Muscle layer of colon (tissue), 2 donors: ENCODE measurements at regions not wholly inside any gene's neighbourhood (a gene's known extent, or its start where the extent isn't known, plus 50 kb on each side); places are given as distances from the start of the nearest gene placed in this dataset.

ENCODE experiments used
- H3K27ac ChIP-seq: one replicate; pipeline ENCODE4 v1.7.0; 2013; ENCODE audit warnings: low read depth, mild to moderate bottlenecking, low read length, moderate library complexity
- H3K27me3 ChIP-seq, 2 donors: one replicate each; pipeline ENCODE4 v1.7.0; 2013; ENCODE audit warnings: low read length in 2 of 2, mild to moderate bottlenecking in 2 of 2; ENCODE audit not compliant: insufficient read depth in 2 of 2, control insufficient read depth in 1 of 2
- H3K36me3 ChIP-seq: one replicate; pipeline ENCODE4 v1.7.0; 2013; ENCODE audit warnings: mild to moderate bottlenecking, low read length; ENCODE audit not compliant: insufficient read depth
- H3K4me1 ChIP-seq: one replicate; pipeline ENCODE4 v1.7.0; 2013; ENCODE audit warnings: mild to moderate bottlenecking, low read length; ENCODE audit not compliant: insufficient read depth
- H3K4me3 ChIP-seq, 2 donors: one replicate each; pipeline ENCODE4 v1.7.0; 2013; ENCODE audit warnings: low read length in 2 of 2, low read depth in 1 of 2, mild to moderate bottlenecking in 1 of 2, moderate library complexity in 1 of 2
- H3K9ac ChIP-seq: one replicate; pipeline ENCODE4 v1.7.0; 2013; ENCODE audit warnings: low read length
- H3K9me3 ChIP-seq: one replicate; pipeline ENCODE4 v1.7.0; 2013; ENCODE audit warnings: mild to moderate bottlenecking, low read length
- donor health status: abdominal sarcoma.
- donor health status: Adenocarcinoma of cecum.

DNA sequence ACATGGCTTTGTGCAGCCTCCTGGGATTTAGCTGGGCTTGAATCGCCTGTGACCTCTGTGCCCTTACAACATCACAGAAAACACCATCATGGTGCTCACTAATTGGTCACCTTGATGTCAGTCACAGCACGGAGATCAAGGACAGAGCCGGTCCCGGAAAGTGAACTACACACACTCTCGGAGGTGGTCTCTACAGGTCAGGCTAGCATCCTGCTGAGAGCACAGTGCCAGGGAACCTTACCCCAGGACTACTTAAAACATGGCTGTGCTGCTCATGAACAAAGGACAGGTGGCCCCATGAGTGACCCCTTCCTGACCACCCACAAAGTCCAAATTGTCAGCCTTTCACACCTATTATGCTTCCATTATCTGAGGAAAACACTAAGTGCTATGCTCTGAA is 1782.1 kb upstream of the CELF4 start:
- no peak overlapping the region for H3K27ac ChIP-seq
- no peaks in the 10 kb centered on the region for H3K9me3 ChIP-seq
- H3K27me3 ChIP-seq: no peaks in the 10 kb centered on the region
- no peak overlapping the region for H3K9ac ChIP-seq
- H3K36me3 ChIP-seq: no peaks in the 10 kb centered on the region
- no peak overlapping the region for H3K4me3 ChIP-seq
- peaks cover 11% of the 10 kb centered on the region for H3K4me1 ChIP-seq

DNA sequence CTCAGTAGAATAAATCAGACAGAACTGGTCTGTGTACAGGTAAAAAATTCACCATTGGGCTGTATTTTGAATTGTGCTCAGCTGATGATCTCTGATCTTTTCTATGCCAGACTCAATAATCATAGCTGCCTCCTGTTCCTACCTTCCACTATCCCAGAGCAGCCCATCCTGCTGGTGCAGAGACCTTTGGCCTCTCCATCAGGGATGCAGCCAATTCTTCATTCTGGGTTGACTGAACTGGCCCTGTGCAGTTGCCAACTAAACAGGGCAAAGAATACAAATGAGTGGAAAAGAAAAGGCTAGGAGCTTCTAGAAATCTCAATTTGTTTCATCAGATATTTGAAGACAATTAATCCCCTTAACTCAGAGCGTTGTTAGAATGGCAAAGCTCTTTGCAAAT is 1781.3 kb upstream of the CELF4 start:
- no peak overlapping the region for H3K27ac ChIP-seq
- H3K4me1 ChIP-seq: peaks cover 11% of the 10 kb centered on the region
- H3K4me3 ChIP-seq: no peak overlapping the region
- H3K9ac ChIP-seq: no peak overlapping the region
- H3K9me3 ChIP-seq: no peaks in the 10 kb centered on the region
- H3K36me3 ChIP-seq: no peaks in the 10 kb centered on the region
- no peaks in the 10 kb centered on the region for H3K27me3 ChIP-seq

DNA sequence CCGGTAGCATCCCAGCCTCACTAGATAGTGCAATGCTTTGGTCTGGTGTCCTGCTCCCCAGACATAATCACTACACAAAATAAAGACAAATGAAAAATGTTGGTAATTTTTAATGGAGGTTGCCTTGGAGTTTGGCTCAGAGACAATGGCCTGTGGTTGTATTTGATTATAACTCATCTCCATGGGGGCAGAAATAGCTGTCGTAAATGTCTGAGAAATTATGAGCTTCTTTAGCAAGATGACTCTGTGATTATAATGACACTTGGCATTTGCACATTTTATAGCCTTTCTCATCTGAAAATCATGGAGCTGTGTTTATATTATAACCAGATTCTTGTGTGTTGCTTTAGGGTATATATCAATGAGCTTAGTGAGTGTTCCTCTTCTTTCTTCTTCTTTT is 1779.7 kb upstream of the CELF4 start:
- no peaks in the 10 kb centered on the region for H3K27me3 ChIP-seq
- H3K4me3 ChIP-seq: no peak overlapping the region
- no peaks in the 10 kb centered on the region for H3K9me3 ChIP-seq
- H3K36me3 ChIP-seq: no peaks in the 10 kb centered on the region
- no peak overlapping the region for H3K27ac ChIP-seq
- no peak overlapping the region for H3K9ac ChIP-seq
- H3K4me1 ChIP-seq: peaks cover 11% of the 10 kb centered on the region

DNA sequence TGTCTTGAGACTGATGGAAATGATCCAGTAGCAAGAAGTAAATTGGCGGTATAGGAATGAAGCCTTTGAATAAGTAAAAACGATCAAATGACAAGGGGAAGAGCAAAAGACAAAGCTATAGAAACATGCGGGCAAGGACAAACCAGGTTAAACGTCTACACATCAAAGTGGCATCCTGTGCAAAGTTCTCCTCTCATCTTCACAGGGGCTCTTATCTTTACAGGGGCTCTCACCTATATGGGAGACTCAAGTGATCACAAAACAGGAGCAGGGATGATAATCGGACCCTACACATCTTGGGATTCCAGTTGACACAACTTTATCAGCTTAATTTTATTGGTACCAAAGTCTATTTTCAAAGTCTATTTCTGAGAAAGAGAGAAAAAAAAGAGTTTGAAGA is 1778.9 kb upstream of the CELF4 start:
- no peaks in the 10 kb centered on the region for H3K9me3 ChIP-seq
- no peak overlapping the region for H3K9ac ChIP-seq

DNA sequence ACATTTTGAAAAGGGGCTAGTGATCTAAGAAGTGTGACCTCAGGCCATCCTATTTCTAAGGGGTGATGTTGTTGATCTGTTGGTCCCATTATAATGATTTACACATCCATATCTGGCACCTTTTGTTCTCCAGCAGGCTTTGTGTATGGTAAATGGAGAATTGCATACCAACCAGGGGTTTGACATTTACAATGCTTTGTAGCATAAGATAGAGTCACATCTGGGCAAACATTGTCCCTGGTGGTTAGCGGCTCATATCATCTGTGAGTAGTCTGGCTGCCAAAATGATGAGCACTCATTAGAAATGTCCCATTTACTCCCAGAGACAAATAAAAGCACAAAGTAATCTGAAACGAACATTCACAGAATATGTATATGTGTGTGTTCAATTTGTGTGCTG is 1775.5 kb upstream of the CELF4 start:
- Histone ChIP-seq H3K36me3 (no peaks in the 10 kb centered on the region), H3K27ac (no peak overlapping the region), H3K4me3 (no peak overlapping the region), H3K27me3 (no peaks in the 10 kb centered on the region), H3K4me1 (peaks cover 11% of the 10 kb centered on the region), H3K9ac (no peak overlapping the region), H3K9me3 (no peaks in the 10 kb centered on the region)

More for the DNA sequence above, 1778.9 kb upstream of the CELF4 start:
- H3K27ac ChIP-seq: no peak overlapping the region
- no peaks in the 10 kb centered on the region for H3K36me3 ChIP-seq
- H3K4me3 ChIP-seq: no peak overlapping the region
- H3K27me3 ChIP-seq: no peaks in the 10 kb centered on the region
- H3K4me1 ChIP-seq: peaks cover 11% of the 10 kb centered on the region

DNA sequence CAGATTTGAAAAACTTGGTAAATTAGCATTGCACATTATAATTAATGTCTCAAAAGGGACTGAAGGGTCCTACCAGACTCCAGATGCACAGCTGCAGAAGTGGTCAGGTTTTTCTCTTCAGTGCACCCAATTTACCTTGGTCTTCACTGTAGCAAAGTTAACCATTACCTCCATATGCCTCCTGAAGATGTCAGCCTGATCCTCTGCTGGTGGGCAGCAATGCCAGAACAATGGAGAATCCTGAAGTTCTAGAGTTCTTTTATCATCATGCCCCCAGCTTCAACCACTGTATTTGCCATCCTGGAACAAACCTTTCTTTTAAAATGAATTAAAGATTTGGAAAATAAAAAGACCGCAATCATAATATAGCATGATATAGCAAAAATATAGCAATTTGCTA is 1774.8 kb upstream of the CELF4 start:
- H3K36me3 ChIP-seq: no peaks in the 10 kb centered on the region
- H3K4me3 ChIP-seq: no peak overlapping the region
- H3K9ac ChIP-seq: no peak overlapping the region
- no peaks in the 10 kb centered on the region for H3K27me3 ChIP-seq
- no peak overlapping the region for H3K27ac ChIP-seq
- no peaks in the 10 kb centered on the region for H3K9me3 ChIP-seq
- peaks cover 11% of the 10 kb centered on the region for H3K4me1 ChIP-seq

DNA sequence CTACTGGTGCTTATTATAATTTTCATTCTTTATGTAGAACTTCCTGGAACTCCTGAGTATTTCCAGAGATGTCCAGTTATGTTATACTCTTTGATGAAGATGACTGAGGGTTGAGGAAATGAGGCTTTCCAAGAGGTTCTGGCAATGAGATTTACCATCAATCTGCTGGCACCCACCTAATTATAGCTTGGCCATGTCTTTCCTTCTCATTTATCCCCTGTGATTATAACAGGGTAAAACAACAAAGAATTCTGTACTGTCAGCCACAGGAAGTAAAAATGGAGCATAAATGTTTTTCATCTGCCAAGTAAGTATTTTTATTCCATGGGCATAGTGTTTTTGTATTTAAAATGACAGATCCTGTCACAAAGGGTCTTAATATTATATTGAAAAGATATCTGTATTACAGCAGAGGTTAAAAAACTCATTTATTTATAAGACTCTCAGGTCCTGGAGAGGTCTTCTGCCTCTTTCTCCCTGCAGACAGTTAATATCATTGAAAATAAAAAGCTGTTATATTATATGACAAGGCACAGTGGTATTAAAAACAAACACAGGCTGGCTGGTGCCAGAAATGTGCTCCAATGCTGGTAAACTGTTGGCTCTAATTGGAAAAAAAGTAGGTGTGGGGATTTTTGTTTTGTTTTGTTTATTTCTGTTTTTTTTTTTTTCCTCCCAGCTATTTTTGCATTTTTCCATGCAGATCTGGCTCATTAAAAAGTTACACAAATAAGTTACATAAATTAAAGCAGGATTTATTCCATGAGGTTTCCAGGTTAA is 1764.1 kb upstream of the CELF4 start:
- Histone ChIP-seq H3K27me3 (no peaks in the 10 kb centered on the region), H3K36me3 (no peaks in the 10 kb centered on the region), H3K4me1 (no peaks in the 10 kb centered on the region), H3K9me3 (no peaks in the 10 kb centered on the region), H3K4me3 (no peak overlapping the region), H3K27ac (no peak overlapping the region), H3K9ac (no peak overlapping the region)

DNA sequence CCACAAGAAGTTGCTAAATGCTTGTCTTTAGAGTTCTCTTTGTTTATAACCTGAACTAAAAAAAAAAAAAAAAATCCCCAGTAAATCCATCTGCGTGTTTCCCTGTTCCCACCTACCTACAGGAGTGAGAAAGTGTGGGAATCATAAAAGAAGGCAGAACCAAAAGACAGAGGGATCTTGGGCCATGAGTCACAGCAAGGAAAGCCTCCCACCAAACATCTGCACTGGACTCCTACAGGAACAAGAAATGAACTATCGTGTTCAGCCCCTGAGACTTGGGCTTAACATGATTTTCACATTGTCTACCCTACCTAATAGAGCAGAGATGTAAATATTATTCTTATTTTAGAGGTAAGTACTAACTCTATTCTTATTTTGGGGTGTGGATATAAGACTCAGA is 1761.2 kb upstream of the CELF4 start:
- H3K27ac ChIP-seq: no peak overlapping the region
- no peaks in the 10 kb centered on the region for H3K27me3 ChIP-seq
- H3K4me3 ChIP-seq: no peak overlapping the region
- H3K9me3 ChIP-seq: no peaks in the 10 kb centered on the region
- no peak overlapping the region for H3K9ac ChIP-seq
- no peaks in the 10 kb centered on the region for H3K36me3 ChIP-seq
- H3K4me1 ChIP-seq: no peaks in the 10 kb centered on the region

DNA sequence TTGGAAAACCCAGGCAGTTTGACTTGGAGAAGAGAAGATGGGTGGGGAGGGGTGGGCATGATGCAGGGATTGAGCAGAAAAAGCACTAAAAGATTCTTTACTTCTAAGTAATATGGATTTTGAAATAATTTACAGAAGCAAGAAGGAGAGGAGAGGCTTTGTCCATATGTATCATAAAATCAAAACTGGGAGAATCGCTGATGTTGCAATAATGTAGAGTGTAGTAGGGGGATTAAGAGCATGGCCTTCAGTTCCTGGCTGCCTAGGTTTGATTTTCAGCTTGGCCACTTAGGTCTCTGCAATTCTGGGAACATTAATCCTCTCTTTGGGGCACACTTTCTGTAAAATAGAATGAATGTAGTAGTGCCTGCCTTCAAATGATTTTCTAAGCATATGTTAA is 1760.4 kb upstream of the CELF4 start:
- H3K36me3 ChIP-seq: no peaks in the 10 kb centered on the region
- no peak overlapping the region for H3K9ac ChIP-seq
- no peak overlapping the region for H3K4me3 ChIP-seq
- H3K4me1 ChIP-seq: no peaks in the 10 kb centered on the region
- H3K9me3 ChIP-seq: no peaks in the 10 kb centered on the region
- no peak overlapping the region for H3K27ac ChIP-seq
- H3K27me3 ChIP-seq: no peaks in the 10 kb centered on the region

DNA sequence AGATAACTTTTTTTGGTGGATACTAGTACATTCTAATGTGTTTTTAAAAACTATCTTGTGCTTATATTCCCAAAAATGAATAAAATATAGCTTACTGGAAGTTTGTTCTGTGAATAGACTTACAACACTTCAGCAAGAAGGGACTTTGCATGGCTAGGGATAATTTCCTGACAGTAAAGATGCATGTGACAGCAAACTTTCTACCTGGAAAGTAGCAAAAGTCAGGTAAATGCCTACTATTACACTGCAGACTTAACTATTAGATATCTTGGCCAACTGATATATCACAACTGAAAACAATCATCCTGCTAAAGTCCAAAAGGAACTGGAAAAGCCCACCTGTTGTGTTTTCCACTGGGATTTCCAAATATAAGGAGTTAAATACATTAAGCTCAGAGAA is 1753.5 kb upstream of the CELF4 start:
- Histone ChIP-seq H3K27ac (no peak overlapping the region), H3K36me3 (no peaks in the 10 kb centered on the region), H3K4me3 (no peak overlapping the region), H3K9me3 (no peaks in the 10 kb centered on the region), H3K9ac (no peak overlapping the region), H3K27me3 (no peaks in the 10 kb centered on the region), H3K4me1 (no peaks in the 10 kb centered on the region)

DNA sequence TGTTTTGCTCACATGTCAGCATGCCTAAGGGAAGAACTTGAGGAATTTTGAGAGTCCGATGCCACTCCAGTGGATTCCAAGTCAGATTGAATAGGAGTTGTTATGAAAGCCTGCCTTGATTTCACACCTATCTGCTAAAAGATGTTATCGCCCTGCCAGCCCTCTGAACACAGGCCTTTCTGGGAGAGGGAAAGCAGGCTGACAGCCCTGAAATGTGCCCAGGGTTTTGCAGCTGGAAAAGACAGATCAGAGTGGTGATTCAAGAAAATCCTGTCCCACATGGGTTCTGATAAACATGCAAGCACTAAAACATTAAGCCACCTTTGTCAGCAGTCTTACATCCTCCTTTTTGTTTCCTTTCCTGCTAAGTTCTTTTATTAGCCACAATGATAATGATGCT is 1752.9 kb upstream of the CELF4 start:
- Histone ChIP-seq H3K27me3 (no peaks in the 10 kb centered on the region), H3K36me3 (no peaks in the 10 kb centered on the region), H3K9ac (no peak overlapping the region), H3K9me3 (no peaks in the 10 kb centered on the region), H3K27ac (no peak overlapping the region), H3K4me3 (no peak overlapping the region), H3K4me1 (no peaks in the 10 kb centered on the region)

DNA sequence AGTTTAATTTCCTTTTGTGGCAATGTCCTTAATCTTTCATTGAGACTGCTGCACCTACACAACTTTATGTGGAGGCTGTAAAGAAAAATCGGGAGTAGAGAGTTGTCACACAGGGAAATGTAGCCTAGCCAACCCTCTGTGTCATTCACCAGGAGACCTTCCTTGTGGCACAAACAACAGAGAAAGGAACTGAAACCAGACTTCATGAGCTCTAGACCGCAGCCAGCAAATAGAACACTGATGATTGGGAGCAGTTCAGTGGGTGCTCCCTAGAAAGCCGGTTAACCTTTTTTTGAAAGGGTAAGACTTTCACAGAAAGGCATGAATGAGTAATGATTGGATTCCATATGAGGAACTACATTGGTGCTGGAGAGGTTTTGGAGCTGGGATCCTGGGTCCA is 1752.4 kb upstream of the CELF4 start:
- Histone ChIP-seq H3K36me3 (no peaks in the 10 kb centered on the region), H3K4me1 (no peaks in the 10 kb centered on the region), H3K27ac (no peak overlapping the region), H3K4me3 (no peak overlapping the region), H3K9me3 (no peaks in the 10 kb centered on the region), H3K9ac (no peak overlapping the region), H3K27me3 (no peaks in the 10 kb centered on the region)
